ENCODE measurements at regions not wholly inside any gene's neighbourhood (a gene's known extent, or its start where the extent isn't known, plus 50 kb on each side); places are given as distances from the start of the nearest gene placed in this dataset.

DNA sequence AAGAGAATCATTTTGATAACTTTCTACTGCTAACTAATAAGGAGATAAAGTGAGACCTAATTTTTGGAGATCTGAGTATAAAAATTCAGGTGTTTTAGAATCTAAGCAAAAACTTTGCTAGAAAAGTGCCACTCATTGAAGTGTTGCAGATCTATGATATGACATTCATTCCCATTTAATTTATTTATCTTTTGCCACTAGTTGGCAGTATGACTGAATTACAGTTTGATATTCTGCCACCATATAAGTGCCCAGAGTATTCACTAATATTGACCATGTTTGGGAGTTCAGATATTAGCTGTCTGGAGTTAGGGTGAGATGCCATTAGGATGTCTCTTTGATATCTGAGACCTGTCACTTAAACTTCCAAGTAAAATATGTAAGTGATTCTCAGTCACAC, 251.3 kb upstream of the GBE1 start:
- Mint-ChIP-seq H3K4me1 (ENCODE audit: low read depth) (no peaks in the 10 kb centered on the region), H3K27ac (no peak overlapping the region), H3K9me3 (ENCODE audit: insufficient read depth) (peaks cover 10% of the 10 kb centered on the region), H3K4me3 (no peak overlapping the region), H3K36me3 (ENCODE audit: low read depth) (no peaks in the 10 kb centered on the region), H3K27me3 (ENCODE audit: low read depth) (no peaks in the 10 kb centered on the region)
- ChIA-PET CTCF (interaction anchor here (0.9 kb wide), 1 partner anchor 97 kb away, joined by 3 read pairs; no protein-coding TSS in a partner anchor), POLR2A (no interaction called here)
- DNase-seq (no peak), ATAC-seq (no peak)

GRCh38 chr3:82011336-82011735, 249.9 kb upstream of the GBE1 start:
- Mint-ChIP-seq H3K27me3 (ENCODE audit: low read depth) (no peaks in the 10 kb centered on the region), H3K4me1 (ENCODE audit: low read depth) (no peaks in the 10 kb centered on the region), H3K9me3 (ENCODE audit: insufficient read depth) (peaks cover 10% of the 10 kb centered on the region), H3K4me3 (no peak overlapping the region), H3K36me3 (ENCODE audit: low read depth) (no peaks in the 10 kb centered on the region), H3K27ac (no peak overlapping the region)
- ChIA-PET POLR2A (no interaction called here), CTCF (no interaction called here)
- no peak for ATAC-seq
- DNase-seq = no peak

GRCh38 chr3:82005266-82005665, 243.8 kb upstream of the GBE1 start:
- ATAC-seq (no peak), DNase-seq (no peak)
- CTCF ChIA-PET = no interaction called here
- Mint-ChIP-seq H3K9me3 (ENCODE audit: insufficient read depth) (peaks cover 10% of the 10 kb centered on the region), H3K27ac (no peak overlapping the region), H3K36me3 (ENCODE audit: low read depth) (no peaks in the 10 kb centered on the region), H3K4me3 (no peak overlapping the region), H3K27me3 (ENCODE audit: low read depth) (no peaks in the 10 kb centered on the region), H3K4me1 (ENCODE audit: low read depth) (no peaks in the 10 kb centered on the region)
- POLR2A ChIA-PET = no interaction called here

GRCh38 chr3:82004266-82004665, 242.8 kb upstream of the GBE1 start:
- Mint-ChIP-seq H3K4me1 (ENCODE audit: low read depth) (no peaks in the 10 kb centered on the region), H3K9me3 (ENCODE audit: insufficient read depth) (peaks cover 10% of the 10 kb centered on the region), H3K27me3 (ENCODE audit: low read depth) (no peaks in the 10 kb centered on the region), H3K4me3 (no peak overlapping the region), H3K36me3 (ENCODE audit: low read depth) (no peaks in the 10 kb centered on the region), H3K27ac (no peak overlapping the region)
- POLR2A ChIA-PET = no interaction called here
- no peak for DNase-seq
- CTCF ChIA-PET = no interaction called here
- ATAC-seq = no peak

GRCh38 chr3:82002986-82003642, 241.7 kb upstream of the GBE1 start:
- CTCF ChIA-PET = no interaction called here
- DNase-seq (no peak), ATAC-seq (no peak)
- Mint-ChIP-seq H3K27me3 (ENCODE audit: low read depth) (no peaks in the 10 kb centered on the region), H3K36me3 (ENCODE audit: low read depth) (no peaks in the 10 kb centered on the region), H3K4me3 (no peak overlapping the region), H3K9me3 (ENCODE audit: insufficient read depth) (peaks cover under 1% of the 10 kb centered on the region), H3K4me1 (ENCODE audit: low read depth) (no peaks in the 10 kb centered on the region), H3K27ac (no peak overlapping the region)
- POLR2A ChIA-PET = no interaction called here

DNA sequence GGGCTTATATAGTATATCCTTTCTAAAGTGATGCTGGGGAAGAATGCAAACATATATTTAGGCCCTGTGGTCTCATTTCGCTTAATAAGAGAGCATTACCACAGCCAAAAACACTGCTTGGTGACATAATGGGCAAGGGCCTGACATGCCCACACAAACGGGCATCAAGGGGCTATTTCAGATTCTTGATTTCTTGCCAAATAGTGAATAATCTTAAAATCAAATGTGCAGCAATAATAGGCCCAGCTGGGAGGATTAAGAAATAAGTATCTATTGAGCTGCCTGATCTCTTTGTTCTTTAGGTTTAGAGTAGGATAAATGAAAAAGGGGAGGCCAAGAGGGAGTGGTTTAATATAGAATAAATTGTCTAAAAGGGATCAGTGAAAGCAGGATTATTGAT, 241.0 kb upstream of the GBE1 start:
- no peak for ATAC-seq
- no peaks in the 10 kb centered on the region for H3K36me3 Mint-ChIP-seq (ENCODE audit: low read depth)
- no peak overlapping the region for H3K27ac Mint-ChIP-seq
- H3K4me3 Mint-ChIP-seq = no peak overlapping the region
- H3K27me3 Mint-ChIP-seq (ENCODE audit: low read depth) = no peaks in the 10 kb centered on the region
- ChIA-PET POLR2A (no interaction called here), CTCF (no interaction called here)
- H3K4me1 Mint-ChIP-seq (ENCODE audit: low read depth) = no peaks in the 10 kb centered on the region
- no peak for DNase-seq
- H3K9me3 Mint-ChIP-seq (ENCODE audit: insufficient read depth) = no peaks in the 10 kb centered on the region

GRCh38 chr3:82001276-82001923, 240.0 kb upstream of the GBE1 start:
- Mint-ChIP-seq H3K9me3 (ENCODE audit: insufficient read depth) (no peaks in the 10 kb centered on the region), H3K4me3 (no peak overlapping the region), H3K4me1 (ENCODE audit: low read depth) (no peaks in the 10 kb centered on the region), H3K27ac (no peak overlapping the region), H3K27me3 (ENCODE audit: low read depth) (no peaks in the 10 kb centered on the region), H3K36me3 (ENCODE audit: low read depth) (no peaks in the 10 kb centered on the region)
- DNase-seq (no peak), ATAC-seq (no peak)
- ChIA-PET CTCF (no interaction called here), POLR2A (no interaction called here)

- no peaks in the 10 kb centered on the region for H3K27me3 Mint-ChIP-seq (ENCODE audit: low read depth)
Measured at GRCh38 chr3:82000773-82001172, 239.3 kb upstream of the GBE1 start.

DNA sequence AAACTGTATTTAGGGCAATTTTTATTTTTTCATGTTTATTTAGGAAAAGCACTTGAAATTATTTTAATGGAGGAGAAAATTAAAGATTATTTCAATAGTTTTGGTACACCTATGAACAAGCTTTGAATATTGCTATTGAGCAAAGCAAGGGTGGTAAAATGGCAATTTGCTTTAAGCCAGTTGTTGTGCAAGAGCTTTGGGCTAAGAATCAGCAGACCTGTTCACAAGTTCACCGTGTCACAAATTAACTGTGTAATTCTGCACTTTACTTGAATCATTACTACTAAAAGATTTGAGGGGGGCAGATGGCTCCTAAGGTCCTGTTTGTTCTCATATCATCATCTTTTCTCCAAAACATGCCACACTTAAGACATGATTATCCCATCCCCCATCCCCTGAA, 238.9 kb upstream of the GBE1 start:
- Mint-ChIP-seq H3K9me3 (ENCODE audit: insufficient read depth) (no peaks in the 10 kb centered on the region), H3K4me1 (ENCODE audit: low read depth) (no peaks in the 10 kb centered on the region), H3K27me3 (ENCODE audit: low read depth) (no peaks in the 10 kb centered on the region), H3K27ac (no peak overlapping the region), H3K36me3 (ENCODE audit: low read depth) (no peaks in the 10 kb centered on the region), H3K4me3 (no peak overlapping the region)
- ChIA-PET POLR2A (no interaction called here), CTCF (no interaction called here)
- DNase-seq (no peak), ATAC-seq (no peak)

More at GRCh38 chr3:82000773-82001172, 239.3 kb upstream of the GBE1 start:
- H3K36me3 Mint-ChIP-seq (ENCODE audit: low read depth) = no peaks in the 10 kb centered on the region
- ChIA-PET CTCF (no interaction called here), POLR2A (no interaction called here)
- H3K4me3 Mint-ChIP-seq = no peak overlapping the region
- no peak overlapping the region for H3K27ac Mint-ChIP-seq
- H3K4me1 Mint-ChIP-seq (ENCODE audit: low read depth) = no peaks in the 10 kb centered on the region
- no peak for ATAC-seq
- no peak for DNase-seq
- H3K9me3 Mint-ChIP-seq (ENCODE audit: insufficient read depth) = no peaks in the 10 kb centered on the region

- Mint-ChIP-seq H3K36me3 (ENCODE audit: low read depth) (no peaks in the 10 kb centered on the region), H3K27ac (no peak overlapping the region), H3K4me3 (no peak overlapping the region), H3K4me1 (ENCODE audit: low read depth) (no peaks in the 10 kb centered on the region), H3K9me3 (ENCODE audit: insufficient read depth) (no peaks in the 10 kb centered on the region), H3K27me3 (ENCODE audit: low read depth) (no peaks in the 10 kb centered on the region)
- no peak for DNase-seq
- ChIA-PET POLR2A (no interaction called here), CTCF (no interaction called here)
- no peak for ATAC-seq
Measured at GRCh38 chr3:81998907-81999306, 237.5 kb upstream of the GBE1 start.

DNA sequence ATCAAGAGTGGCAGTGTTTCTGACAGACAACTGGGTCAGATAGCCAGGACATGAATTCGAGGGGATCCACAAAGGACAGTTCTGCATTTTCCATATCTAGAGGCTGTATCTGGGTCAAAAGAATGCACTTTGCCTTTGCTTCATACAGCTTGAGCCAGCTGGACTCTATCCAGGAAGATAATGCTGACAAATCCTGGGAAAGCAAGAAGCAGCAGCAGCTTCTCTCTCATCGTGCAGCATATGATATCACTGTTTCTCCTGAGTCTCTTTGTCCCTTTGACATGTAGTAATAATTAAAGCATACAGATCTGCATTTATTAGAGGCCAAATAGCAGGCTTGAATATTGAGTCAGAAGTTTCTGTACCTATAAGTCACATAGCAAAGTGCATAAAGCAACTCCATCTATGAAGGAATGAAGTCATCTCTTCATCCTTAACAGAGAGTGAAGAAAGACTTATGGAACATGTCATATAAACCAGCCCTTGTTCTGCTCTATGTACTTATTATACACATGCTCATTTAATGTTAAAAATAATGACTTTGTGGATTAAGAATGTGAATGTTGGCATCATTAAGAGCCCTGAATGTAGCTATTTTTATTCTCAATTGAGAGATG, 236.8 kb upstream of the GBE1 start:
- no peaks in the 10 kb centered on the region for H3K27me3 Mint-ChIP-seq (ENCODE audit: low read depth)
- no peak overlapping the region for H3K27ac Mint-ChIP-seq
- no peak overlapping the region for H3K4me3 Mint-ChIP-seq
- ATAC-seq (no peak), DNase-seq (no peak)
- CTCF ChIA-PET = no interaction called here
- no peaks in the 10 kb centered on the region for H3K36me3 Mint-ChIP-seq (ENCODE audit: low read depth)
- POLR2A ChIA-PET = no interaction called here
- no peaks in the 10 kb centered on the region for H3K4me1 Mint-ChIP-seq (ENCODE audit: low read depth)
- no peaks in the 10 kb centered on the region for H3K9me3 Mint-ChIP-seq (ENCODE audit: insufficient read depth)

GRCh38 chr3:81997390-81997789, 235.9 kb upstream of the GBE1 start:
- DNase-seq (no peak), ATAC-seq (no peak)
- ChIA-PET POLR2A (no interaction called here), CTCF (no interaction called here)
- H3K27me3 Mint-ChIP-seq (ENCODE audit: low read depth) = no peaks in the 10 kb centered on the region
- H3K36me3 Mint-ChIP-seq (ENCODE audit: low read depth) = no peaks in the 10 kb centered on the region
- no peak overlapping the region for H3K4me3 Mint-ChIP-seq
- H3K9me3 Mint-ChIP-seq (ENCODE audit: insufficient read depth) = no peaks in the 10 kb centered on the region
- no peak overlapping the region for H3K27ac Mint-ChIP-seq
- H3K4me1 Mint-ChIP-seq (ENCODE audit: low read depth) = no peaks in the 10 kb centered on the region

GRCh38 chr3:81995329-81995728, 233.9 kb upstream of the GBE1 start:
- ATAC-seq (no peak), DNase-seq (no peak)
- Mint-ChIP-seq H3K9me3 (ENCODE audit: insufficient read depth) (no peaks in the 10 kb centered on the region), H3K27me3 (ENCODE audit: low read depth) (no peaks in the 10 kb centered on the region), H3K4me1 (ENCODE audit: low read depth) (no peaks in the 10 kb centered on the region), H3K36me3 (ENCODE audit: low read depth) (no peaks in the 10 kb centered on the region), H3K4me3 (no peak overlapping the region), H3K27ac (no peak overlapping the region)
- ChIA-PET POLR2A (no interaction called here), CTCF (no interaction called here)

Measured in activated CD8-positive, alpha-beta T cell treated with anti-CD3 and anti-CD28 coated beads, Interleukin-2, amount 10 ng/mL, durations not matched to agents 7 days and 5 days (primary cell).